ENCODE measurements at regions not wholly inside any gene's neighbourhood (a gene's known extent, or its start where the extent isn't known, plus 50 kb on each side); places are given as distances from the start of the nearest gene placed in this dataset.

GRCh38 chr20:41923624-41924023, 305.4 kb upstream of the CHD6 start:
- Mint-ChIP-seq H3K9me3 (no peaks in the 10 kb centered on the region), H3K4me1 (no peaks in the 10 kb centered on the region), H3K4me3 (no peak overlapping the region), H3K27me3 (peaks cover 11% of the 10 kb centered on the region), H3K36me3 (ENCODE audit: low read depth) (no peaks in the 10 kb centered on the region), H3K27ac (no peak overlapping the region)
- ChIA-PET CTCF (no interaction called here), POLR2A (no interaction called here)
- intact Hi-C loops (cut with micrococcal nuclease), result no loop called here
- no peak for DNase-seq
- no peak for TF ChIP-seq CTCF (IDR thresholded peaks at IDR 0.05)
- ATAC-seq (ENCODE audit: low read depth), result no peak

GRCh38 chr20:41913146-41913545, 295.0 kb upstream of the CHD6 start:
- CTCF ChIA-PET, result no interaction called here
- no peak for TF ChIP-seq CTCF (IDR thresholded peaks at IDR 0.05)
- Mint-ChIP-seq H3K4me3 (no peak overlapping the region), H3K27ac (no peak overlapping the region), H3K9me3 (peaks cover 3% of the 10 kb centered on the region), H3K4me1 (no peaks in the 10 kb centered on the region), H3K36me3 (ENCODE audit: low read depth) (no peaks in the 10 kb centered on the region), H3K27me3 (no peaks in the 10 kb centered on the region)
- ATAC-seq (ENCODE audit: low read depth) (no peak), DNase-seq (no peak)
- POLR2A ChIA-PET, result no interaction called here
- intact Hi-C loops (cut with micrococcal nuclease), result no loop called here

- Mint-ChIP-seq H3K27ac (no peak overlapping the region), H3K4me3 (no peak overlapping the region), H3K9me3 (peaks cover 3% of the 10 kb centered on the region), H3K27me3 (no peaks in the 10 kb centered on the region), H3K36me3 (ENCODE audit: low read depth) (no peaks in the 10 kb centered on the region), H3K4me1 (no peaks in the 10 kb centered on the region)
- intact Hi-C loops (cut with micrococcal nuclease), result no loop called here
- ChIA-PET CTCF (no interaction called here), POLR2A (no interaction called here)
- DNase-seq (no peak), ATAC-seq (ENCODE audit: low read depth) (no peak)
- no peak for TF ChIP-seq CTCF (IDR thresholded peaks at IDR 0.05)
Measured at GRCh38 chr20:41910558-41910957, 292.4 kb upstream of the CHD6 start.

GRCh38 chr20:41905199-41905598, 287.0 kb upstream of the CHD6 start:
- Mint-ChIP-seq H3K36me3 (ENCODE audit: low read depth) (no peaks in the 10 kb centered on the region), H3K4me3 (no peak overlapping the region), H3K9me3 (no peaks in the 10 kb centered on the region), H3K27me3 (no peaks in the 10 kb centered on the region), H3K27ac (no peak overlapping the region), H3K4me1 (no peaks in the 10 kb centered on the region)
- ChIA-PET POLR2A (no interaction called here), CTCF (no interaction called here)
- DNase-seq (no peak), ATAC-seq (ENCODE audit: low read depth) (no peak)
- intact Hi-C loops (cut with micrococcal nuclease), result no loop called here
- no peak for TF ChIP-seq CTCF (IDR thresholded peaks at IDR 0.05)

- ATAC-seq (ENCODE audit: low read depth), result no peak
- intact Hi-C loops (cut with micrococcal nuclease), result no loop called here
- Mint-ChIP-seq H3K9me3 (no peaks in the 10 kb centered on the region), H3K36me3 (ENCODE audit: low read depth) (no peaks in the 10 kb centered on the region), H3K4me3 (no peak overlapping the region), H3K27ac (no peak overlapping the region), H3K27me3 (no peaks in the 10 kb centered on the region), H3K4me1 (no peaks in the 10 kb centered on the region)
- POLR2A ChIA-PET, result no interaction called here
- no peak for DNase-seq
- CTCF ChIA-PET, result no interaction called here
- no peak for TF ChIP-seq CTCF (IDR thresholded peaks at IDR 0.05)
Measured at GRCh38 chr20:41903586-41903985, 285.4 kb upstream of the CHD6 start.

All from activated B cell treated with CpG ODN at 0.5 μM for 24 hours (primary cell).